CD8-positive, alpha-beta memory T cell (primary cell): ENCODE measurements at regions not wholly inside any gene's neighbourhood (a gene's known extent, or its start where the extent isn't known, plus 50 kb on each side); places are given as distances from the start of the nearest gene placed in this dataset.

Experiments
- CTCF ChIA-PET: fragments of 350-600 bp; sonication (Branson Sonifier 250); formaldehyde crosslinking; loops from one replicate; lab custom pipeline; 2021; ENCODE audit warnings: antibody characterized with exemption; lab: Charles Lee
- POLR2A ChIA-PET: fragments of 350-600 bp; sonication (Branson Sonifier 250); formaldehyde crosslinking; loops from one replicate; lab custom pipeline; 2021; ENCODE audit warnings: antibody characterized with exemption; lab: Charles Lee
- DNase-seq, 5 donors: peaks; one replicate each; pipeline versions ENCODE4 v3.0.0 to v3.0.0-alpha.2; 2020 to 2022; ENCODE audit warnings: mixed read lengths in 1 of 5
- H3K27ac ChIP-seq: one replicate; pipeline ENCODE4 v1.7.0; 2013; ENCODE audit warnings: low read depth, mild to moderate bottlenecking, low read length, moderate library complexity
- H3K27me3 ChIP-seq: 2 replicates; pipeline ENCODE4 v1.7.0; 2013; ENCODE audit warnings: low read length, mild to moderate bottlenecking; ENCODE audit not compliant: insufficient read depth, poor library complexity, severe bottlenecking
- H3K36me3 ChIP-seq: 2 replicates; pipeline ENCODE4 v1.7.0; 2013; ENCODE audit warnings: mild to moderate bottlenecking, low read length, moderate library complexity; ENCODE audit not compliant: insufficient read depth
- H3K4me1 ChIP-seq: 2 replicates; pipeline ENCODE4 v1.7.0; 2013; ENCODE audit warnings: mild to moderate bottlenecking, low read length, moderate library complexity; ENCODE audit not compliant: insufficient read depth
- H3K4me3 ChIP-seq: 2 replicates; pipeline ENCODE4 v1.7.0; 2013; ENCODE audit warnings: mild to moderate bottlenecking, low read length
- H3K9me3 ChIP-seq: 2 replicates; pipeline ENCODE4 v1.7.0; 2013; ENCODE audit warnings: mild to moderate bottlenecking, low read length
- H3K27ac Mint-ChIP-seq, 8 donors: one replicate each; pipeline ENCODE4 v1.8.0; 2020 to 2021; ENCODE audit warnings: mixed read lengths in 8 of 8, mild to moderate bottlenecking in 6 of 8, inconsistent platforms in 3 of 8, moderate library complexity in 3 of 8
- H3K27me3 Mint-ChIP-seq, 2 donors: one replicate each; pipeline ENCODE4 v1.8.0; 2020 to 2021; ENCODE audit warnings: mixed read lengths in 2 of 2, mild to moderate bottlenecking in 1 of 2, moderate library complexity in 1 of 2
- H3K36me3 Mint-ChIP-seq, 3 donors: one replicate each; pipeline ENCODE4 v1.8.0; 2020 to 2021; ENCODE audit warnings: mixed read lengths in 3 of 3, inconsistent platforms in 1 of 3, mild to moderate bottlenecking in 1 of 3
- H3K4me1 Mint-ChIP-seq, 3 donors: one replicate each; pipeline ENCODE4 v1.8.0; 2020 to 2021; ENCODE audit warnings: mixed read lengths in 3 of 3, inconsistent platforms in 1 of 3, mild to moderate bottlenecking in 1 of 3
- H3K4me3 Mint-ChIP-seq, 7 donors: one replicate each; pipeline ENCODE4 v1.8.0; 2020 to 2021; ENCODE audit warnings: mixed read lengths in 7 of 7, mild to moderate bottlenecking in 6 of 7, moderate library complexity in 4 of 7, inconsistent platforms in 2 of 7
- H3K9me3 Mint-ChIP-seq, 5 donors: one replicate each; pipeline ENCODE4 v1.8.0; 2020 to 2022; ENCODE audit warnings: mixed read lengths in 5 of 5, mild to moderate bottlenecking in 3 of 5, moderate library complexity in 2 of 5, inconsistent platforms in 1 of 5

DNA sequence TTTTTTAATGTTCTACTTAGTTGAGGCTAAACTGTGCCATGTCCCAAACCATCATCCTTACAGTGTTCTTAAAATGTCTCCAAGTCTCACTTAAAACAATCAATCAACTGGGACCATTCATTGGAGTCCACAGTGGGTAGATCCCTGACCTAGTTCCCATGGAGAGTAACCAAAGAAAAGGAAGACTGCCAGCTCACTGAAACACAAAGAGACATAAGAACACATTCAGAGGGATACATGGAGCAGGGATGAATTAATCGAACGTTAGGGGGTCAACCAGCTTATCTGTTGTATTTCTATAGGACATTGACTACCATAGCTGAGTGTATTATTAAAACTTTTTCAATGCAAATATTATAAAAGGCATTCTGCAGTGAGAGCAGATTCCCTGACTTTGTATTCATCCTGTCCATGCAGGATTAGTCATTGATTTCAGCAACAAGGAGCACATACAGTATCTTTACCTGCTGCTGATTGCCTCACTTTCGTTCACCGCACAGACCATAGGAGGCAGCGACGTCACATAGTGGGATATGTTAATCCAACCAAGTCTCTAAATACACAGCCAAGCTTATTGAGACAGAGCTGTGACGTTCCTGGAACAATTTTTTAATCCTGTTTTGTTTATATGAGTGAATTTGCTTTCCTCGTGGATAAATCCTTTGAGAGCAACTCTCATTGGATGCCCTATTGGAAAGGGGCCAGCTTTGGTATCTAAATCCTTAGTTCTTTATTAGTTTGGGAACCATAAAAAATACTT is 364.9 kb upstream of the RBMS3 start:
- Histone ChIP-seq H3K4me1 (no peaks in the 10 kb centered on the region), H3K9me3 (no peaks in the 10 kb centered on the region), H3K4me3 (no peak overlapping the region), H3K27me3 (no peaks in the 10 kb centered on the region), H3K36me3 (no peaks in the 10 kb centered on the region), H3K27ac (no peak overlapping the region)
- CTCF ChIA-PET = no interaction called here
- peaks cover 0 to 7% (median 3%) of the 10 kb centered on the region in 3 donors for H3K4me1 Mint-ChIP-seq
- H3K27ac Mint-ChIP-seq = no peak overlapping the region
- no peak overlapping the region for H3K4me3 Mint-ChIP-seq
- H3K9me3 Mint-ChIP-seq = peaks cover 0 to 3% (median 0%) of the 10 kb centered on the region in 5 donors
- no peak for DNase-seq
- no peaks in the 10 kb centered on the region for H3K36me3 Mint-ChIP-seq
- no peaks in the 10 kb centered on the region for H3K27me3 Mint-ChIP-seq
- POLR2A ChIA-PET = no interaction called here

- Mint-ChIP-seq H3K27me3 (no peaks in the 10 kb centered on the region), H3K4me3 (peak overlapping the region in 4 of 7 donors; percentile 14 to 35 (median 27)), H3K9me3 (peaks cover 0 to 2% (median 0%) of the 10 kb centered on the region in 5 donors), H3K36me3 (no peaks in the 10 kb centered on the region), H3K27ac (no peak overlapping the region), H3K4me1 (peaks cover 0 to 7% (median 3%) of the 10 kb centered on the region in 3 donors)
- H3K27ac ChIP-seq = no peak overlapping the region
- no peaks in the 10 kb centered on the region for H3K4me1 ChIP-seq
- H3K9me3 ChIP-seq = no peaks in the 10 kb centered on the region
- ChIA-PET CTCF (no interaction called here), POLR2A (no interaction called here)
- no peak for DNase-seq
- H3K4me3 ChIP-seq = no peak overlapping the region
- no peaks in the 10 kb centered on the region for H3K36me3 ChIP-seq
- H3K27me3 ChIP-seq = no peaks in the 10 kb centered on the region
Measured at GRCh38 chr3:28916713-28917499, 364.0 kb upstream of the RBMS3 start.

DNA sequence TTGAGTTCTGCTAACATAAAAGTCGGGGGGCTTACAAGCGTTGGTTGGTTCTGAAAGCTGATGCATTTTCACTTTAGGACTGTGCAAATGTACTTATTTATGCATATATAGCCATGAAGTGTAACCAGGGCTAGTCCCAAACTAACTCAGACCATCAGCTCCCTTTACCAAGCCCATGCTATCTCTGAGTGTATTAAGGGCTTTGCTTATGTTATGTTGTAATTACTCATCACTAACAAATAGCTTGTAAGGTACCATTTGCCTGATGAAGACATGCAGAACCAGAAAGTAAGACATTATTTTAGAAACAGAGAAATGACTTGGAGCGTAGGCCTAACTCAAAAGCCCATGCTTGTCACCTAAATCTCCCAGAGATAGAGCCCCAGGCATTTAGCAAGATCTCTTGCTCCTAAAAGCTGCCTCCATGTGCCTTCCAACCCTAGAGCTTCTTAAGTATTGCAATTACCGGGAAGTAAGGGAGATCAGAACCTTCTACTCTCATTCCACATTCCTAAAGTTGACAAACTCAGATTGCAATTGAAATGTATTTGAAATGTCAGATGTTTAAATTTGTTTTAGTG is 362.9 kb upstream of the RBMS3 start:
- no peaks in the 10 kb centered on the region for H3K9me3 ChIP-seq
- DNase-seq = no peak
- H3K27me3 ChIP-seq = no peaks in the 10 kb centered on the region
- H3K27ac Mint-ChIP-seq = peak overlapping the region in 1 of 8 donors; percentile 6
- no peaks in the 10 kb centered on the region for H3K4me1 ChIP-seq
- no peak overlapping the region for H3K27ac ChIP-seq
- H3K27me3 Mint-ChIP-seq = no peaks in the 10 kb centered on the region
- CTCF ChIA-PET = no interaction called here
- peaks cover 0 to 7% (median 3%) of the 10 kb centered on the region in 3 donors for H3K4me1 Mint-ChIP-seq
- H3K36me3 Mint-ChIP-seq = no peaks in the 10 kb centered on the region
- no peak overlapping the region for H3K4me3 ChIP-seq
- H3K4me3 Mint-ChIP-seq = no peak overlapping the region
- peaks cover 0 to 3% (median 0%) of the 10 kb centered on the region in 5 donors for H3K9me3 Mint-ChIP-seq
- H3K36me3 ChIP-seq = no peaks in the 10 kb centered on the region
- POLR2A ChIA-PET = no interaction called here

- Mint-ChIP-seq H3K36me3 (no peaks in the 10 kb centered on the region), H3K4me1 (no peaks in the 10 kb centered on the region), H3K27me3 (peaks cover 0 to 3% of the 10 kb centered on the region in 2 donors), H3K4me3 (no peak overlapping the region), H3K27ac (no peak overlapping the region), H3K9me3 (peaks cover 0 to 7% (median 0%) of the 10 kb centered on the region in 5 donors)
- Histone ChIP-seq H3K27ac (no peak overlapping the region), H3K27me3 (no peaks in the 10 kb centered on the region), H3K4me3 (no peak overlapping the region), H3K9me3 (no peaks in the 10 kb centered on the region), H3K4me1 (no peaks in the 10 kb centered on the region), H3K36me3 (no peaks in the 10 kb centered on the region)
- DNase-seq = no peak
- ChIA-PET POLR2A (no interaction called here), CTCF (no interaction called here)
Measured at GRCh38 chr3:28922376-28922775, 358.5 kb upstream of the RBMS3 start.

DNA sequence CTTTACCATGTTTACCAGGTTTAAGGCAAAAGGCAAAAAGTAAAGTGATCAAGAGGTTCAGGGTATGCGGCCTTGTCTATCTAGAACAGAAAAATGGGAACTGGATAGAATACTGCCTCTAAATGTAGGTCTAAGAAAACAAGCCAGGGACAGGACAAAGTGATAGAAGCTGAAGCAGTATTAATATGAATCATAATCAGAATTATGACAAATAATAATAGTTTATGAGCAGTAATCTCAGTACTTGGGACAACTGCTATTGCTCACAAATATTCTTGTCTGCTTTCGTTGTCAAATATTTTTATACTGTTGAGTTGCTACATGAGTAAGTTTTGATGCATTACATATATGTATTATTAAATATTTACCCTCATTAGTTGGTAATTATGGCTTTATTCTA is 356.9 kb upstream of the RBMS3 start:
- Mint-ChIP-seq H3K4me3 (no peak overlapping the region), H3K4me1 (no peaks in the 10 kb centered on the region), H3K27me3 (peaks cover 0 to 3% of the 10 kb centered on the region in 2 donors), H3K27ac (no peak overlapping the region), H3K36me3 (no peaks in the 10 kb centered on the region), H3K9me3 (peaks cover 0 to 7% (median 0%) of the 10 kb centered on the region in 5 donors)
- Histone ChIP-seq H3K36me3 (no peaks in the 10 kb centered on the region), H3K4me1 (no peaks in the 10 kb centered on the region), H3K27me3 (no peaks in the 10 kb centered on the region), H3K4me3 (no peak overlapping the region), H3K9me3 (no peaks in the 10 kb centered on the region), H3K27ac (no peak overlapping the region)
- CTCF ChIA-PET = no interaction called here
- POLR2A ChIA-PET = no interaction called here
- DNase-seq = no peak

DNA sequence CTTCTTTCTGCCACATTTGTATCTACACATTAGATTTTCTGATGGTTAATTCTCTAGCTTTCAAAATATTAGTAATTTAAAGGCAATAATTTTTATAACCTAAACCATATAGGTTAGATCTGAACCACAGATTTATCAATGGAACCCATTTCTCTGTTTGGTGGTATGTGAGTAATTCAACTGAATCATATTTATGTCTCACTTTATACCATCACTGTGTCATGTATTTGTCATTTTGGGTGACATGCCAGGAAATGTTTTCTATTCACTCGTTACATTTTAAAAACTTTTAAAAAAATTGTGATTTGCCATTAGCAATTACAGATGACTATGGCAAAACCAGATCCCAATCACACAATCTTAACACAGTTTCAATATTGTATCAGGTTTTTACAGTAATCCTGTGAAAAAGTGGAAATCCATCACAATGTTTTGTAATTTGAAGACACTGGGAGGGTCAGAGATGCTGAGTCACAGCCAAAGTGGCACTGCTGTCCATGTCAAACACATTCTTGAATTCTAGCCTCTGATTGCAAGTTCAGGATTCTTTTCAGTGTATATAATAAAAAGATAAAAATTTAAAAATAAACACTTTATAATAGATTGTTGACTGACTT is 356.0 kb upstream of the RBMS3 start:
- Histone ChIP-seq H3K27me3 (no peaks in the 10 kb centered on the region), H3K4me1 (no peaks in the 10 kb centered on the region), H3K9me3 (no peaks in the 10 kb centered on the region), H3K27ac (no peak overlapping the region), H3K36me3 (no peaks in the 10 kb centered on the region), H3K4me3 (no peak overlapping the region)
- H3K4me1 Mint-ChIP-seq = no peaks in the 10 kb centered on the region
- H3K9me3 Mint-ChIP-seq = peaks cover 0 to 7% (median 0%) of the 10 kb centered on the region in 5 donors
- POLR2A ChIA-PET = no interaction called here
- H3K27ac Mint-ChIP-seq = no peak overlapping the region
- no peak overlapping the region for H3K4me3 Mint-ChIP-seq
- peaks cover 0 to 3% of the 10 kb centered on the region in 2 donors for H3K27me3 Mint-ChIP-seq
- no peaks in the 10 kb centered on the region for H3K36me3 Mint-ChIP-seq
- DNase-seq = no peak
- CTCF ChIA-PET = no interaction called here

- H3K4me1 ChIP-seq = no peaks in the 10 kb centered on the region
- H3K27me3 ChIP-seq = no peaks in the 10 kb centered on the region
- H3K27ac Mint-ChIP-seq = no peak overlapping the region
- no peak for DNase-seq
- no peaks in the 10 kb centered on the region for H3K36me3 Mint-ChIP-seq
- no peaks in the 10 kb centered on the region for H3K9me3 ChIP-seq
- H3K36me3 ChIP-seq = no peaks in the 10 kb centered on the region
- H3K9me3 Mint-ChIP-seq = peaks cover 0 to 6% (median 0%) of the 10 kb centered on the region in 5 donors
- ChIA-PET CTCF (no interaction called here), POLR2A (no interaction called here)
- no peak overlapping the region for H3K4me3 Mint-ChIP-seq
- no peak overlapping the region for H3K27ac ChIP-seq
- H3K27me3 Mint-ChIP-seq = peaks cover 0 to 2% of the 10 kb centered on the region in 2 donors
- no peak overlapping the region for H3K4me3 ChIP-seq
- H3K4me1 Mint-ChIP-seq = no peaks in the 10 kb centered on the region
Measured at GRCh38 chr3:28933337-28933736, 347.5 kb upstream of the RBMS3 start.
